ENCODE measurements at regions not wholly inside any gene's neighbourhood (a gene's known extent, or its start where the extent isn't known, plus 50 kb on each side); places are given as distances from the start of the nearest gene placed in this dataset.

DNA sequence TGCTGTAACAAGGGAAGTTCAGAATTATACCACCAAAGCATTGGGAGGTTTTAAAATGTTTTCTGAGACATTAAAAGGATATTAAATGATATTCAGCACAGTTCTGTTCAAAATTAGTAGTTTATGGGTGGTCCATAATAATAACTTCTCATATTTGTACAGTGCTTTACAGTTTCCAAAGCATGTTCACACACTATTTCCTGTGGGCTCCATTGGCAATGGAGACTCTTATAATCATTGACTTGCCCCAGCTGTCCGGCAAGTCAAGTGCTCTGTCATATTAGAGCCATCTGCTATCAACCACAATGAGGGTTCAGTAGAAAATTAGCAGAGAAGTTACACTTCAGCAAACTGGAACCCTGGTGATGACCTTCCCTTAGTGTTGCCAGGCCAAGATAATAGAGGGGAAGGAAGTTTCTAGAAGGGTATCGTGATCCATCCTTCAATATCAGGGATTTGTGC lies 526.6 kb upstream of the CCDC196 start:
- no peak overlapping the region for H3K4me3 ChIP-seq (ENCODE audit: low read length)
- no peaks in the 10 kb centered on the region for H3K4me1 ChIP-seq (ENCODE audit: control insufficient read depth, insufficient read depth, low read length)
- no peak overlapping the region for H3K27ac ChIP-seq (ENCODE audit: low read length)
- peaks cover 2% of the 10 kb centered on the region for H3K27me3 ChIP-seq (ENCODE audit: control insufficient read depth, insufficient read depth, low read length)
- no peaks in the 10 kb centered on the region for H3K9me3 ChIP-seq (ENCODE audit: control insufficient read depth, low read depth, low read length)
- no peak for DNase-seq
- H3K36me3 ChIP-seq (ENCODE audit: control insufficient read depth, insufficient read depth, low read length), result no peaks in the 10 kb centered on the region
- WGBS (ENCODE audit: insufficient coverage, low lambda C conversion rate), result 80% methylated on average over 1 of the region's 2 CpGs

DNA sequence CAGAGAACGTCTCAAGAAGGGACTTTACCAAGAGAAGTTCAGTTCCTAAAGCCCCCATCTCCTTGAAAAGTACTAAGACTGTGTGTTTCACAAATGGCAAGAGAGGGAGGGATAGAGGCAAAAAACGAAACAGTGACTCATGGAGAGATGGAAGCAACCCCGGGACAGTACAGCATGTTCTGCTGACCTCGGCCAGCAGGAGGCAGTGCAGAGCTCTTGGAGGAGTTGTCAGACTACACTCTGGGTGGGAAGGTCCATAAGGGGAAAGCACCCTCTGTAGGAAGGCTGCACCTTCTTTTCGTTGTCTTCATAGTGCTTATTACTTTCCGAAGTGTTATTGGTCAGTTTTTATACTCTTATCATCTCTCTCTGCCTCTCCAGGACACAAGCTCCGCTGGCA lies 525.2 kb upstream of the CCDC196 start:
- Histone ChIP-seq H3K9me3 (ENCODE audit: control insufficient read depth, low read depth, low read length) (no peaks in the 10 kb centered on the region), H3K4me3 (ENCODE audit: low read length) (no peak overlapping the region), H3K4me1 (ENCODE audit: control insufficient read depth, insufficient read depth, low read length) (no peaks in the 10 kb centered on the region), H3K27ac (ENCODE audit: low read length) (no peak overlapping the region), H3K27me3 (ENCODE audit: control insufficient read depth, insufficient read depth, low read length) (peaks cover 2% of the 10 kb centered on the region), H3K36me3 (ENCODE audit: control insufficient read depth, insufficient read depth, low read length) (no peaks in the 10 kb centered on the region)
- 20% methylated on average over 3 of the region's 7 CpGs for WGBS (ENCODE audit: insufficient coverage, low lambda C conversion rate)
- peak; percentile 36 to 41 for DNase-seq

DNA sequence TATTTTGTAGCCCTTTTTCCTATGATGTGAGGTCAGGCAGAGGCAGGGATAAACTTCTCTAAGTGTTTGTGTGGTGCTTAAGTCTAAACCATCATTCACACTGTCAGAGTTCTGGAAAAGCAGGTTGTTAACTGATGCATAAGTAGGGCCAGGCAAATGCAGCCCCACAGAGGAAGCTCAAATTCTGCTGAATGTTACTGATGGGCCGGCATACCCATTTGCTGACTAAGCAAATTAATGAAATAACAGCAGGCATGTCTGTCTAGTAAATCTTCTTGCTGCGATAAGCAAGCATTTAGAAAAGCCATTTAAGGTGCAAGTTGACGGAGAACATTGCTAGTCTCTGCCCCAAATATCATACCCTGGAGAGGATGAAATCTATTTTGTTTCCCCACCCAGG lies 523.2 kb upstream of the CCDC196 start:
- Histone ChIP-seq H3K27ac (ENCODE audit: low read length) (no peak overlapping the region), H3K4me1 (ENCODE audit: control insufficient read depth, insufficient read depth, low read length) (no peaks in the 10 kb centered on the region), H3K27me3 (ENCODE audit: control insufficient read depth, insufficient read depth, low read length) (peaks cover 2% of the 10 kb centered on the region), H3K4me3 (ENCODE audit: low read length) (no peak overlapping the region), H3K36me3 (ENCODE audit: control insufficient read depth, insufficient read depth, low read length) (no peaks in the 10 kb centered on the region), H3K9me3 (ENCODE audit: control insufficient read depth, low read depth, low read length) (no peaks in the 10 kb centered on the region)
- no peak for DNase-seq
- 90% methylated on average over 2 of the region's 3 CpGs for WGBS (ENCODE audit: insufficient coverage, low lambda C conversion rate)

DNA sequence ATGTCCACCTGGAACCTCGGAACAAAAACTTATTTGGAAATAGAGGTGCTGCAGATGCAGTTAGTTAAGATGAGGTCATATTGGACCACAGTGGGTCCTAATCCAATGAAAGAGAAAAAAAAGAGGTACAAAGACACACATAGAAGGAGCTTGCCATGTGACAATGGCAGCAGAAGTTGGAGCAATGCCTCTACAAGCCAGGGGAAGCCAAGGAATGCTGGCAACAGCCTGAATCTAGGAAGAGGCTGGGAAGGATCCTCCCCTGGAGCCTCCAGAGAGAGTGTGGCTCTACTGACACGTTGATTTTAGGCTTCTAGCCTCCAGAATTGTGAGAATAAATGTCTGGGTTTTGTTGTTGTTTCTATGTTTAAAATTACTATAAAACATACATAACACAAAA lies 521.8 kb upstream of the CCDC196 start:
- WGBS (ENCODE audit: insufficient coverage, low lambda C conversion rate), result no CpG with 5 or more reads among the region's 2 CpGs

DNA sequence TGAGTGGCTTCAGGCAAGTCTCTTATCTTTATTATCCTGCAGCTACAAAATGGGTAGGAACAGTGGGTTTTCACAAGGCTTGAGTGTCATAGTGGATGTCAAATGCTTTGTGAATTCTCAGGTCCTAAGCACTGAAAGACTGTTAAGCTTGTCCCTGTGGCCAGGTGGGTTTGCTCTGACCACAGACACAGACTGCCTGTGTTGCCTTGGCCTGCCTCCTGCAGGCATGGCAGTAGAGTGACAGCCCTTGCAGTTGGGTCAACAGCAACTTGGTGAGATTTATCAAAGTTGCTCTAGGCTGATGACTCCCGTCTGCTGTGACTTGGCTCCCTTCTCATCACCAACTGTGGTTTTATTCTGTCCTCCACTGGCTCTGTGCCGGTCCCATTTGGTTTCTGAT lies 520.0 kb upstream of the CCDC196 start:
- no peaks in the 10 kb centered on the region for H3K4me1 ChIP-seq (ENCODE audit: control insufficient read depth, insufficient read depth, low read length)
- H3K27me3 ChIP-seq (ENCODE audit: control insufficient read depth, insufficient read depth, low read length), result peaks cover 2% of the 10 kb centered on the region
- DNase-seq, result no peak
- no peaks in the 10 kb centered on the region for H3K36me3 ChIP-seq (ENCODE audit: control insufficient read depth, insufficient read depth, low read length)
- WGBS (ENCODE audit: insufficient coverage, low lambda C conversion rate), result no CpG with 5 or more reads among the region's 2 CpGs
- no peaks in the 10 kb centered on the region for H3K9me3 ChIP-seq (ENCODE audit: control insufficient read depth, low read depth, low read length)
- no peak overlapping the region for H3K27ac ChIP-seq (ENCODE audit: low read length)
- no peak overlapping the region for H3K4me3 ChIP-seq (ENCODE audit: low read length)

More for the DNA sequence above, 521.8 kb upstream of the CCDC196 start:
- Histone ChIP-seq H3K9me3 (ENCODE audit: control insufficient read depth, low read depth, low read length) (no peaks in the 10 kb centered on the region), H3K27ac (ENCODE audit: low read length) (no peak overlapping the region), H3K4me1 (ENCODE audit: control insufficient read depth, insufficient read depth, low read length) (no peaks in the 10 kb centered on the region), H3K27me3 (ENCODE audit: control insufficient read depth, insufficient read depth, low read length) (peaks cover 2% of the 10 kb centered on the region), H3K4me3 (ENCODE audit: low read length) (no peak overlapping the region), H3K36me3 (ENCODE audit: control insufficient read depth, insufficient read depth, low read length) (no peaks in the 10 kb centered on the region)
- no peak for DNase-seq

DNA sequence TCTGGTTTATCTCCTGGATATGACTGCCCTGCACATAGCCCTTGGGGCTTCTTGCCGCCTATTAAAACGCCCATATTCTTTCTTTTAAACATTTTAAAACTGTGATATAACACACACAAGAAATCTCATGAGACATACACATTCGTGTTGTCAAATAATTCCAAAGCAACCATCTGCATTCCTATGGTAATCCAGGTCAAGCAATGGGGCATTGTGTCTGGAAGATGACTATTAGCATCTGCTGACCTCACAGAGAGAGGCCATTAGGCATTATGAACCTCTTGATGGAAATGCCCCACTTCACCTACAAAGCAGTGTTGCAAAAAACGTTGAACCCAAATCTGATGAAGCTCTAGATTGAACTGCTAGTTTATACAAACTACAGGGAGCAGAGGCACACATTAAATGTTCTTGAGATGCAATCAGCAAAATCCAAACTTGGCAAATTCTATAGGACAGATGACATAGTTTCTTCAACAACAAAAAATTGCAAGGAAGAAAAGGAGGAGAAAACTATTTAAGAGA lies 513.8 kb upstream of the CCDC196 start:
- WGBS (ENCODE audit: insufficient coverage, low lambda C conversion rate), result 60% methylated on average over 2 of the region's 4 CpGs
- H3K36me3 ChIP-seq (ENCODE audit: control insufficient read depth, insufficient read depth, low read length), result no peaks in the 10 kb centered on the region
- H3K4me3 ChIP-seq (ENCODE audit: low read length), result no peak overlapping the region
- no peaks in the 10 kb centered on the region for H3K4me1 ChIP-seq (ENCODE audit: control insufficient read depth, insufficient read depth, low read length)
- H3K27ac ChIP-seq (ENCODE audit: low read length), result no peak overlapping the region
- no peaks in the 10 kb centered on the region for H3K27me3 ChIP-seq (ENCODE audit: control insufficient read depth, insufficient read depth, low read length)
- no peaks in the 10 kb centered on the region for H3K9me3 ChIP-seq (ENCODE audit: control insufficient read depth, low read depth, low read length)
- DNase-seq, result no peak

DNA sequence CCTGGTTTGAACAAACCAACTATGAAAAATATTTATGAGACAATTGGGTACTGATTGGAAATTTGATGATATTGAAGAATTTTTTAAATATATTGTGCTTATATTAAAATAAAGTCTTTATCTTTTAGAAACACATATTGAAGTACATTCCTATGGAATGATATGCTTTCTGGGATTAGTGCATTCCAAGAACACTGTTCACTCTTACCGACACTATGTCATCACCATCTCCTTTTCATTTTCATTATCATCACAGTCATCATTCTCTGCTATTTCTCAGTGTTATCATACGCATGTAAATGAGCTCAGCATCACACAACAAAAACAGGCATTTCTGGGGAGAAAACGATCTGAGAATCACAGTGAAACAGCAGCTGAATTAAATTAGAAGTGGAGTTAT lies 513.3 kb upstream of the CCDC196 start:
- no peaks in the 10 kb centered on the region for H3K36me3 ChIP-seq (ENCODE audit: control insufficient read depth, insufficient read depth, low read length)
- H3K4me3 ChIP-seq (ENCODE audit: low read length), result no peak overlapping the region
- no peaks in the 10 kb centered on the region for H3K27me3 ChIP-seq (ENCODE audit: control insufficient read depth, insufficient read depth, low read length)
- 77% methylated on average over 2 of the region's 3 CpGs for WGBS (ENCODE audit: insufficient coverage, low lambda C conversion rate)
- no peak overlapping the region for H3K27ac ChIP-seq (ENCODE audit: low read length)
- DNase-seq, result no peak
- H3K4me1 ChIP-seq (ENCODE audit: control insufficient read depth, insufficient read depth, low read length), result no peaks in the 10 kb centered on the region
- H3K9me3 ChIP-seq (ENCODE audit: control insufficient read depth, low read depth, low read length), result no peaks in the 10 kb centered on the region

DNA sequence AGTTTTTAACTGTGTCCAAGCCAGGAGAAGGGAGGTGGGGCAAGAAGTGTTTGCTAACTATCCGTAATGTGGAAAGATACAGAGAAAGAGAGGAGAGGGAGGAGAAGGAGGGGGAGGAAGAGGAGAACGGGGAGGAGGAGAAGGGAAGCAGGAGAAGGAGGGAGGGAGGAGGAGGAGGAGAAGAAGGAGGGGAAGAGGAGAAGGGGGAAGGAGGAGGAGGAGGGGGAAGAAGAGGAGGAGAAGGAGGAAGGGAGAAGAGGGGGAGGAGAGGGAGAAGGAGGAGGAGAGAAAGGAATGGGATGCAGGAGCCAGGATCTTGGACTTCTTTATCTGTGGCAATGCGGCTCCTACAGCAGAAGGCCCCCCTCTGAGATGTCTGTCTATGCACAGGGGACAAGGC lies 510.3 kb upstream of the CCDC196 start:
- Histone ChIP-seq H3K4me1 (ENCODE audit: control insufficient read depth, insufficient read depth, low read length) (no peaks in the 10 kb centered on the region), H3K9me3 (ENCODE audit: control insufficient read depth, low read depth, low read length) (no peaks in the 10 kb centered on the region), H3K4me3 (ENCODE audit: low read length) (no peak overlapping the region), H3K36me3 (ENCODE audit: control insufficient read depth, insufficient read depth, low read length) (no peaks in the 10 kb centered on the region), H3K27ac (ENCODE audit: low read length) (no peak overlapping the region), H3K27me3 (ENCODE audit: control insufficient read depth, insufficient read depth, low read length) (no peaks in the 10 kb centered on the region)
- 56% methylated on average over 2 of the region's 3 CpGs for WGBS (ENCODE audit: insufficient coverage, low lambda C conversion rate)
- no peak for DNase-seq

DNA sequence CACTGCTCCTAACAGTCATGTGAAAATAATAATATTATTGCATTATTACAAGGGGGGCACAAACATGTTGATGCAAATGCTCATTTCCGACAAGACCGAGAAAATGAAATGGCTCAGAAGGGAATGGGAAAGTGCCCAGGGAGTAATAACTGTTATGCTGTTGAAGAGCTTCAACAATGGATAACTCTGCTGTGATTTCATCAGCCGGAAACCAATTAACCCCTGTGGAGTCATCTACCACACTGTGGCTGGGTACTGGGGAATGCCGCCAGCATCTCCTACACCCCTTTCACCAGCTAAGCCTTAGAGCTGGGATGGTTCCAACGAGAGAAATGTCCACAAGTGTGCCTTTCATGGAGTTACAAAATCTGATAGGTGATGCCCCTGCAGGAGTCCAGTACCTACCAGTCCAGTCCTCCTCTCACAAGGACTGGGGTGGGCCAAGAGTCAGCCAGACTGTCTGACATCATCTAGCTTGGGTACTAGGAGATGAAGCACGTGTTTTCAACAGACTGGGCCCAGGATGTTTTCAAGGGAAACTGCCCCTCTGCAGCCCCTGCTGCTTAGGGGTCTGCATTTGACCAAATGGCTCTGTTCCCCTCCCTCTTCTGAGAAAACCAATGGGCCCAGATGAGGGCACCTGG lies 509.3 kb upstream of the CCDC196 start:
- H3K27ac ChIP-seq (ENCODE audit: low read length), result no peak overlapping the region
- 100% methylated on average over 2 of the region's 6 CpGs for WGBS (ENCODE audit: insufficient coverage, low lambda C conversion rate)
- no peaks in the 10 kb centered on the region for H3K4me1 ChIP-seq (ENCODE audit: control insufficient read depth, insufficient read depth, low read length)
- no peaks in the 10 kb centered on the region for H3K36me3 ChIP-seq (ENCODE audit: control insufficient read depth, insufficient read depth, low read length)
- DNase-seq, result no peak
- H3K4me3 ChIP-seq (ENCODE audit: low read length), result no peak overlapping the region
- no peaks in the 10 kb centered on the region for H3K27me3 ChIP-seq (ENCODE audit: control insufficient read depth, insufficient read depth, low read length)
- H3K9me3 ChIP-seq (ENCODE audit: control insufficient read depth, low read depth, low read length), result no peaks in the 10 kb centered on the region

DNA sequence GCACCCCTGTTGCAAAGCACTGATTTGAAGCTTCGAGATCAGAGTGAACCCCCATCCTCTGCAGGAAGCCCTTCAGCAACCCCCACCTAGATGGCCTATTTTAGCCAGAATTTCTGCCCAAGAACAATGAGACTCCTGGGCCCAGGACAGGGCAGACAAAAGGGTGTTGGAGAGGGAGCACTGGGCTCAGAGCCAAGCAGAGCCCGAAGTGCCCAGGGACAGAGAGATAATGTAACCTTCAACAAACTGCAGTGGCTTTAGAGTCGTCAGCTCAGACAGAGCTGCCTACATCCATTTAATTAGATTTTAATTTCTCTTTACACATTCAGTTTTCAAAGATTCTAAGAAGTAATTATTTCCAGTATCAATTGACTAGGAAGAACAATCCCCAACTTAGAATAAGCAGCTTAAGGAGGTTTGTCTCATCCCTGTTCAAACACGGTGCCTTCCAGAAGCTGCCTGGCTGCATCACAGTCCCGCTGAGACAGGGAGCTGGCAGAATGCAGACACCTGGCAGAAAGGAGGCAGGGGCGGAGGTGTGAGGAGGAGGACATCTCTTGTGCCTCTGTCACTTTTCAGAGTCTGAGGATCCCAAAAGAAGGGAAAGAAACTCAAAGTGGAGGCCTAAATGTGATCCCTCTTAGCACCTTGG lies 504.9 kb upstream of the CCDC196 start:
- H3K27ac ChIP-seq (ENCODE audit: low read length), result no peak overlapping the region
- WGBS (ENCODE audit: insufficient coverage, low lambda C conversion rate), result 83% methylated on average over 1 of the region's 6 CpGs
- DNase-seq, result no peak
- H3K27me3 ChIP-seq (ENCODE audit: control insufficient read depth, insufficient read depth, low read length), result no peaks in the 10 kb centered on the region
- no peaks in the 10 kb centered on the region for H3K36me3 ChIP-seq (ENCODE audit: control insufficient read depth, insufficient read depth, low read length)
- H3K4me1 ChIP-seq (ENCODE audit: control insufficient read depth, insufficient read depth, low read length), result no peaks in the 10 kb centered on the region
- H3K9me3 ChIP-seq (ENCODE audit: control insufficient read depth, low read depth, low read length), result no peaks in the 10 kb centered on the region
- no peak overlapping the region for H3K4me3 ChIP-seq (ENCODE audit: low read length)

DNA sequence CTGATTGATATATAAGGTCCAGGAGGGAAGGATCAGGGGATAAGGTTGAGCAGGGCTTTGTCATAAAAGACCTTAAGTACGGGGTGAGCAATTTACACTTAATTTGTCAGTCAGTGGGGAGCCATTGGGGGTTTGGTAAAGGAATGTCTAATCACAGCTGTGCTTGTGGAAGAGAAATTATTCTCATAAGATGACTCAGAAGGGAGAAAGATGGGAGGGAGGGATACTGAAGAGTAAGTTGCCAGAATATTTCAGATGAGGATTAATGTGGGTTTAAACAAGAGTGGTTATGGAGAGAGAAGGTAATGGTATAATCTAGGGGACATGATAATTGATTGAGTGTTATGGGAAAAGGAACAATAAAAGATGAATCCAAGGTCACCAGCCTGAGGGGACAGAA lies 500.1 kb upstream of the CCDC196 start:
- no peaks in the 10 kb centered on the region for H3K27me3 ChIP-seq (ENCODE audit: control insufficient read depth, insufficient read depth, low read length)

More for the DNA sequence above, 500.1 kb upstream of the CCDC196 start:
- Histone ChIP-seq H3K9me3 (ENCODE audit: control insufficient read depth, low read depth, low read length) (no peaks in the 10 kb centered on the region), H3K4me1 (ENCODE audit: control insufficient read depth, insufficient read depth, low read length) (no peaks in the 10 kb centered on the region), H3K36me3 (ENCODE audit: control insufficient read depth, insufficient read depth, low read length) (no peaks in the 10 kb centered on the region), H3K27ac (ENCODE audit: low read length) (no peak overlapping the region), H3K4me3 (ENCODE audit: low read length) (no peak overlapping the region)
- no CpG with 5 or more reads among the region's 1 CpG for WGBS (ENCODE audit: insufficient coverage, low lambda C conversion rate)
- DNase-seq, result no peak

Measured in large intestine (tissue), 3 donors.